Subcutaneous abdominal adipose tissue (tissue), 5 donors: ENCODE measurements at regions not wholly inside any gene's neighbourhood (a gene's known extent, or its start where the extent isn't known, plus 50 kb on each side); places are given as distances from the start of the nearest gene placed in this dataset.

Source experiments
- H3K27ac ChIP-seq: one replicate; pipeline ENCODE4 v1.7.0; 2013; ENCODE audit warnings: low read depth, mild to moderate bottlenecking, inconsistent platforms, low read length, moderate library complexity
- H3K27me3 ChIP-seq, 5 donors: one replicate each; pipeline ENCODE4 v1.7.0; 2013; ENCODE audit warnings: low read length in 5 of 5, inconsistent platforms in 1 of 5; ENCODE audit not compliant: control insufficient read depth in 5 of 5, insufficient read depth in 4 of 5
- H3K36me3 ChIP-seq, 5 donors: one replicate each; pipeline ENCODE4 v1.7.0; 2013; ENCODE audit warnings: low read length in 5 of 5; ENCODE audit not compliant: control insufficient read depth in 5 of 5, insufficient read depth in 5 of 5
- H3K4me1 ChIP-seq, 5 donors: one replicate each; pipeline ENCODE4 v1.7.0; 2013; ENCODE audit warnings: low read length in 5 of 5, mild to moderate bottlenecking in 3 of 5, moderate library complexity in 1 of 5; ENCODE audit not compliant: control insufficient read depth in 5 of 5, insufficient read depth in 5 of 5
- H3K4me3 ChIP-seq, 5 donors: one replicate each; pipeline ENCODE4 v1.7.0; 2013; ENCODE audit warnings: low read length in 5 of 5, low read depth in 1 of 5
- H3K9ac ChIP-seq, 5 donors: one replicate each; pipeline ENCODE4 v1.7.0; 2013; ENCODE audit warnings: low read length in 5 of 5, mild to moderate bottlenecking in 4 of 5, moderate library complexity in 3 of 5
- H3K9me3 ChIP-seq, 5 donors: one replicate each; pipeline ENCODE4 v1.7.0; 2013; ENCODE audit warnings: low read length in 5 of 5; ENCODE audit not compliant: control insufficient read depth in 5 of 5
- donor health status: healthy.
- donor health status: healthy.
- donor health status: healthy.
- donor health status: healthy.
- donor health status: healthy.

GRCh38 chr4:79585834-79586233 lies 177.8 kb upstream of the GK2 start:
- peaks cover 0 to 14% (median 3%) of the 10 kb centered on the region in 5 donors for H3K4me1 ChIP-seq
- H3K27me3 ChIP-seq: no peaks in the 10 kb centered on the region
- no peak overlapping the region for H3K27ac ChIP-seq
- no peaks in the 10 kb centered on the region for H3K36me3 ChIP-seq
- H3K4me3 ChIP-seq: no peak overlapping the region
- no peak overlapping the region for H3K9ac ChIP-seq
- H3K9me3 ChIP-seq: no peaks in the 10 kb centered on the region

GRCh38 chr4:79585330-79585729 lies 177.3 kb upstream of the GK2 start:
- no peak overlapping the region for H3K27ac ChIP-seq
- no peak overlapping the region for H3K9ac ChIP-seq
- no peaks in the 10 kb centered on the region for H3K36me3 ChIP-seq
- no peaks in the 10 kb centered on the region for H3K9me3 ChIP-seq
- H3K27me3 ChIP-seq: no peaks in the 10 kb centered on the region
- H3K4me1 ChIP-seq: peaks cover 0 to 14% (median 3%) of the 10 kb centered on the region in 5 donors
- no peak overlapping the region for H3K4me3 ChIP-seq

GRCh38 chr4:79584902-79585301 lies 176.9 kb upstream of the GK2 start:
- H3K4me3 ChIP-seq: no peak overlapping the region
- H3K9me3 ChIP-seq: no peaks in the 10 kb centered on the region
- H3K4me1 ChIP-seq: peaks cover 0 to 14% (median 3%) of the 10 kb centered on the region in 5 donors
- H3K36me3 ChIP-seq: no peaks in the 10 kb centered on the region
- no peaks in the 10 kb centered on the region for H3K27me3 ChIP-seq
- no peak overlapping the region for H3K27ac ChIP-seq
- no peak overlapping the region for H3K9ac ChIP-seq

- Histone ChIP-seq H3K27ac (no peak overlapping the region), H3K27me3 (no peaks in the 10 kb centered on the region), H3K9me3 (no peaks in the 10 kb centered on the region), H3K4me1 (peaks cover 0 to 14% (median 3%) of the 10 kb centered on the region in 5 donors), H3K36me3 (no peaks in the 10 kb centered on the region), H3K9ac (no peak overlapping the region), H3K4me3 (no peak overlapping the region)
Observed at GRCh38 chr4:79584352-79584751, 176.3 kb upstream of the GK2 start.

GRCh38 chr4:79578606-79579005 lies 170.6 kb upstream of the GK2 start:
- no peaks in the 10 kb centered on the region for H3K27me3 ChIP-seq
- no peak overlapping the region for H3K9ac ChIP-seq
- H3K4me3 ChIP-seq: no peak overlapping the region
- H3K36me3 ChIP-seq: no peaks in the 10 kb centered on the region
- H3K27ac ChIP-seq: no peak overlapping the region
- no peaks in the 10 kb centered on the region for H3K9me3 ChIP-seq
- peaks cover 0 to 20% (median 15%) of the 10 kb centered on the region in 5 donors for H3K4me1 ChIP-seq

GRCh38 chr4:79576429-79576753 lies 168.4 kb upstream of the GK2 start:
- no peaks in the 10 kb centered on the region for H3K36me3 ChIP-seq
- peaks cover 0 to 20% (median 15%) of the 10 kb centered on the region in 5 donors for H3K4me1 ChIP-seq
- H3K27me3 ChIP-seq: no peaks in the 10 kb centered on the region
- no peak overlapping the region for H3K4me3 ChIP-seq
- no peaks in the 10 kb centered on the region for H3K9me3 ChIP-seq
- no peak overlapping the region for H3K27ac ChIP-seq
- H3K9ac ChIP-seq: no peak overlapping the region

GRCh38 chr4:79575709-79576428 lies 167.8 kb upstream of the GK2 start:
- Histone ChIP-seq H3K4me3 (no peak overlapping the region), H3K27me3 (no peaks in the 10 kb centered on the region), H3K9ac (no peak overlapping the region), H3K27ac (no peak overlapping the region), H3K9me3 (no peaks in the 10 kb centered on the region), H3K4me1 (peaks cover 0 to 20% (median 15%) of the 10 kb centered on the region in 5 donors), H3K36me3 (no peaks in the 10 kb centered on the region)

- H3K27ac ChIP-seq: no peak overlapping the region
Observed at GRCh38 chr4:79574741-79575451, 166.9 kb upstream of the GK2 start.

GRCh38 chr4:79563219-79563618 lies 155.2 kb upstream of the GK2 start:
- H3K9ac ChIP-seq: no peak overlapping the region
- no peaks in the 10 kb centered on the region for H3K27me3 ChIP-seq
- no peaks in the 10 kb centered on the region for H3K36me3 ChIP-seq
- no peak overlapping the region for H3K4me3 ChIP-seq
- no peak overlapping the region for H3K27ac ChIP-seq
- H3K4me1 ChIP-seq: no peaks in the 10 kb centered on the region
- no peaks in the 10 kb centered on the region for H3K9me3 ChIP-seq

More at GRCh38 chr4:79574741-79575451, 166.9 kb upstream of the GK2 start:
- Histone ChIP-seq H3K27me3 (no peaks in the 10 kb centered on the region), H3K4me3 (no peak overlapping the region), H3K9me3 (no peaks in the 10 kb centered on the region), H3K9ac (no peak overlapping the region), H3K36me3 (no peaks in the 10 kb centered on the region), H3K4me1 (peaks cover 0 to 20% (median 15%) of the 10 kb centered on the region in 5 donors)

- no peak overlapping the region for H3K27ac ChIP-seq
- no peaks in the 10 kb centered on the region for H3K27me3 ChIP-seq
- no peak overlapping the region for H3K9ac ChIP-seq
- H3K4me3 ChIP-seq: no peak overlapping the region
- H3K36me3 ChIP-seq: no peaks in the 10 kb centered on the region
- no peaks in the 10 kb centered on the region for H3K9me3 ChIP-seq
- H3K4me1 ChIP-seq: no peaks in the 10 kb centered on the region
Observed at GRCh38 chr4:79561751-79562150, 153.7 kb upstream of the GK2 start.
